Body of pancreas (tissue), 4 donors: ENCODE measurements at regions not wholly inside any gene's neighbourhood (a gene's known extent, or its start where the extent isn't known, plus 50 kb on each side); places are given as distances from the start of the nearest gene placed in this dataset.

Source experiments
- POLR2A ChIP-seq, 3 donors: fragments of 450-650 bp; IDR thresholded peaks; one replicate each; pipeline ENCODE4 v1.6.1; 2016; ENCODE audit warnings: antibody characterized with exemption in 3 of 3, mild to moderate bottlenecking in 2 of 3
- TF ChIP-seq, protein P1 (sequence below), 7 experiments: fragments of 450-650 bp in 4 of 7; fragments of 200-600 bp in 3 of 7; sonication (generic) in 3 of 7; IDR thresholded peaks; one replicate each; pipeline ENCODE4 v1.5.1; 2016 to 2019; ENCODE audit warnings: antibody characterized with exemption in 7 of 7

DNA sequence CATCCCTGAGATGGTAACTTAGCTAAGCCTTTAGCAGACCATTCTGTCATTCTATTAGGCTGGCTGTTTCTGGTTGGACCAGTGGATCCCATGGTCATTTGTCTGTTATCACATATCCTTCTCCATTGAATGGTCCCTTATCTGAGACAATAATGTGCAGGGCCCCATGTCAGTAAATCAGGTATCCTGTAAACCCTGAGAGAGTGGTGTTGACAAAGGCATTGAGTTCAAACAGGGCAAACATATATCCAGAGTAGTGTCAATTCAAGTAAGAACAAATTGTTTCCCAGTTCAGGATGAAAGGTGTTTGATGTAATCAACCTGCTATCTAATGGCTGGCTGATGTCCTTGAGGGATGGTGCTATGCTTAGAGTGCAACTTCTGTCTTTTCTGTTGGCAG lies 126.2 kb downstream of the LINC00237 start:
- no peak for TF ChIP-seq POLR2A (IDR thresholded peaks at IDR 0.05)
- TF ChIP-seq, protein P1, sequence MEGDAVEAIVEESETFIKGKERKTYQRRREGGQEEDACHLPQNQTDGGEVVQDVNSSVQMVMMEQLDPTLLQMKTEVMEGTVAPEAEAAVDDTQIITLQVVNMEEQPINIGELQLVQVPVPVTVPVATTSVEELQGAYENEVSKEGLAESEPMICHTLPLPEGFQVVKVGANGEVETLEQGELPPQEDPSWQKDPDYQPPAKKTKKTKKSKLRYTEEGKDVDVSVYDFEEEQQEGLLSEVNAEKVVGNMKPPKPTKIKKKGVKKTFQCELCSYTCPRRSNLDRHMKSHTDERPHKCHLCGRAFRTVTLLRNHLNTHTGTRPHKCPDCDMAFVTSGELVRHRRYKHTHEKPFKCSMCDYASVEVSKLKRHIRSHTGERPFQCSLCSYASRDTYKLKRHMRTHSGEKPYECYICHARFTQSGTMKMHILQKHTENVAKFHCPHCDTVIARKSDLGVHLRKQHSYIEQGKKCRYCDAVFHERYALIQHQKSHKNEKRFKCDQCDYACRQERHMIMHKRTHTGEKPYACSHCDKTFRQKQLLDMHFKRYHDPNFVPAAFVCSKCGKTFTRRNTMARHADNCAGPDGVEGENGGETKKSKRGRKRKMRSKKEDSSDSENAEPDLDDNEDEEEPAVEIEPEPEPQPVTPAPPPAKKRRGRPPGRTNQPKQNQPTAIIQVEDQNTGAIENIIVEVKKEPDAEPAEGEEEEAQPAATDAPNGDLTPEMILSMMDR (IDR thresholded peaks at IDR 0.05), result no peak
